GM21528 (cell line): ENCODE measurements at regions not wholly inside any gene's neighbourhood (a gene's known extent, or its start where the extent isn't known, plus 50 kb on each side); places are given as distances from the start of the nearest gene placed in this dataset.

ENCODE experiments used
- ATAC-seq: cut with Tn5 transposase; IDR thresholded peaks from one replicate; pipeline ENCODE4 v1.9.1; 2021; ENCODE audit warnings: mild to moderate bottlenecking, moderate library complexity; ENCODE audit not compliant: unreplicated experiment, low FRiP score

- ATAC-seq, result no peak
These were observed 229.9 kb upstream of the SDK2 start for GRCh38 chr17:73874008-73874720.

GRCh38 chr17:73875346-73875745 lies 231.1 kb upstream of the SDK2 start:
- no peak for ATAC-seq

GRCh38 chr17:73877962-73878361 lies 233.7 kb upstream of the SDK2 start:
- ATAC-seq, result no peak

- ATAC-seq, result no peak
These were observed 234.7 kb upstream of the SDK2 start for GRCh38 chr17:73878923-73879322.

GRCh38 chr17:73879987-73880386 lies 235.7 kb upstream of the SDK2 start:
- ATAC-seq, result no peak

GRCh38 chr17:73882590-73882989 lies 238.3 kb upstream of the SDK2 start:
- no peak for ATAC-seq

GRCh38 chr17:73883175-73883574 lies 238.9 kb upstream of the SDK2 start:
- no peak for ATAC-seq

- ATAC-seq, result no peak
These were observed 243.5 kb upstream of the SDK2 start for GRCh38 chr17:73887739-73888138.

GRCh38 chr17:73888862-73889261 lies 244.6 kb upstream of the SDK2 start:
- ATAC-seq, result no peak

GRCh38 chr17:73889439-73889838 lies 245.2 kb upstream of the SDK2 start:
- no peak for ATAC-seq

- ATAC-seq, result no peak
These were observed 246.7 kb upstream of the SDK2 start for GRCh38 chr17:73890831-73891405.

- ATAC-seq, result no peak
These were observed 250.9 kb upstream of the SDK2 start for GRCh38 chr17:73895157-73895556.

GRCh38 chr17:73896966-73897365 lies 252.7 kb upstream of the SDK2 start:
- no peak for ATAC-seq

GRCh38 chr17:73899839-73900238 lies 255.6 kb upstream of the SDK2 start:
- no peak for ATAC-seq

GRCh38 chr17:73900516-73900915 lies 256.3 kb upstream of the SDK2 start:
- ATAC-seq, result no peak

GRCh38 chr17:73901249-73901648 lies 257.0 kb upstream of the SDK2 start:
- ATAC-seq, result no peak

- no peak for ATAC-seq
These were observed 257.6 kb upstream of the SDK2 start for GRCh38 chr17:73901661-73902415.

GRCh38 chr17:73902416-73903181 lies 258.4 kb upstream of the SDK2 start:
- ATAC-seq, result no peak

- no peak for ATAC-seq
These were observed 262.9 kb upstream of the SDK2 start for GRCh38 chr17:73906896-73907870.

- no peak for ATAC-seq
These were observed 264.9 kb upstream of the SDK2 start for GRCh38 chr17:73909186-73909585.
